ENCODE measurements at regions not wholly inside any gene's neighbourhood (a gene's known extent, or its start where the extent isn't known, plus 50 kb on each side); places are given as distances from the start of the nearest gene placed in this dataset.
A peak's percentile ranks its signal among the peaks of the same experiment; 100 is the strongest.

GRCh38 chr9:115740986-115741385 lies 412.6 kb upstream of the PAPPA start:
- H3K36me3 Mint-ChIP-seq (ENCODE audit: unreplicated experiment), result peaks cover 4% of the 10 kb centered on the region
- H3K4me3 Mint-ChIP-seq (ENCODE audit: unreplicated experiment), result no peak overlapping the region
- TF ChIP-seq, protein P1, sequence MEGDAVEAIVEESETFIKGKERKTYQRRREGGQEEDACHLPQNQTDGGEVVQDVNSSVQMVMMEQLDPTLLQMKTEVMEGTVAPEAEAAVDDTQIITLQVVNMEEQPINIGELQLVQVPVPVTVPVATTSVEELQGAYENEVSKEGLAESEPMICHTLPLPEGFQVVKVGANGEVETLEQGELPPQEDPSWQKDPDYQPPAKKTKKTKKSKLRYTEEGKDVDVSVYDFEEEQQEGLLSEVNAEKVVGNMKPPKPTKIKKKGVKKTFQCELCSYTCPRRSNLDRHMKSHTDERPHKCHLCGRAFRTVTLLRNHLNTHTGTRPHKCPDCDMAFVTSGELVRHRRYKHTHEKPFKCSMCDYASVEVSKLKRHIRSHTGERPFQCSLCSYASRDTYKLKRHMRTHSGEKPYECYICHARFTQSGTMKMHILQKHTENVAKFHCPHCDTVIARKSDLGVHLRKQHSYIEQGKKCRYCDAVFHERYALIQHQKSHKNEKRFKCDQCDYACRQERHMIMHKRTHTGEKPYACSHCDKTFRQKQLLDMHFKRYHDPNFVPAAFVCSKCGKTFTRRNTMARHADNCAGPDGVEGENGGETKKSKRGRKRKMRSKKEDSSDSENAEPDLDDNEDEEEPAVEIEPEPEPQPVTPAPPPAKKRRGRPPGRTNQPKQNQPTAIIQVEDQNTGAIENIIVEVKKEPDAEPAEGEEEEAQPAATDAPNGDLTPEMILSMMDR (IDR thresholded peaks at IDR 0.05), result no peak
- DNase-seq (ENCODE audit: extremely low spot score, unreplicated experiment), result no peak
- H3K27ac Mint-ChIP-seq (ENCODE audit: unreplicated experiment), result no peak overlapping the region
- H3K9me3 Mint-ChIP-seq (ENCODE audit: unreplicated experiment), result peaks cover 5% of the 10 kb centered on the region
- H3K27me3 Mint-ChIP-seq (ENCODE audit: unreplicated experiment), result no peaks in the 10 kb centered on the region
- peaks cover 49% of the 10 kb centered on the region for H3K4me1 Mint-ChIP-seq (ENCODE audit: unreplicated experiment)

GRCh38 chr9:115743709-115744605 lies 409.6 kb upstream of the PAPPA start:
- Mint-ChIP-seq H3K4me1 (ENCODE audit: unreplicated experiment) (peaks cover 62% of the 10 kb centered on the region), H3K9me3 (ENCODE audit: unreplicated experiment) (no peaks in the 10 kb centered on the region), H3K27me3 (ENCODE audit: unreplicated experiment) (no peaks in the 10 kb centered on the region), H3K4me3 (ENCODE audit: unreplicated experiment) (no peak overlapping the region), H3K27ac (ENCODE audit: unreplicated experiment) (peak overlapping the region; percentile 81), H3K36me3 (ENCODE audit: unreplicated experiment) (peaks cover 4% of the 10 kb centered on the region)
- DNase-seq (ENCODE audit: extremely low spot score, unreplicated experiment), result no peak
- TF ChIP-seq, protein P1 (IDR thresholded peaks at IDR 0.05), result no peak

DNA sequence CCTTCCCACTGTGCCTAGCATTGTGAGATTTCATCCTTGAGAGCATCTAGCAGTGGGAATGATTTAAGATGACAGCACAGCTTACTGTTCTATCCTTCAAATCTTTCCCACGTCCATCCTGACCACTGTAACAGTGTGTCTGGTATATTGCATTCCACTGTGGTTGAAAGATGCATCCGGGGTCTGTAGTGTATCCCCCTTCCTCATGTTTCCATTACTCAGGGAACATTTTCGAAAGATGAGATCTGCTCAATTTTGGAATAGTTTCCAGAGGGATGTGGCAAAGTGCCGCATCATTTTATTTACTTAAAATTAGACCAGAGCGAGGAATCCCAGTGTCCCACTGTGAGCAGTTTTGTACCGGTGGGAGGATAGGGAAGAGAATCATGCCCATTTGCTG lies 407.1 kb upstream of the PAPPA start:
- Mint-ChIP-seq H3K27me3 (ENCODE audit: unreplicated experiment) (no peaks in the 10 kb centered on the region), H3K27ac (ENCODE audit: unreplicated experiment) (peak overlapping the region; percentile 89), H3K36me3 (ENCODE audit: unreplicated experiment) (peaks cover 4% of the 10 kb centered on the region), H3K4me3 (ENCODE audit: unreplicated experiment) (no peak overlapping the region), H3K4me1 (ENCODE audit: unreplicated experiment) (peaks cover 56% of the 10 kb centered on the region), H3K9me3 (ENCODE audit: unreplicated experiment) (peaks cover 5% of the 10 kb centered on the region)
- no peak for DNase-seq (ENCODE audit: extremely low spot score, unreplicated experiment)
- TF ChIP-seq, protein P1 (IDR thresholded peaks at IDR 0.05), result no peak

GRCh38 chr9:115747731-115748130 lies 405.9 kb upstream of the PAPPA start:
- no peak for DNase-seq (ENCODE audit: extremely low spot score, unreplicated experiment)
- Mint-ChIP-seq H3K27ac (ENCODE audit: unreplicated experiment) (peak overlapping the region; percentile 89), H3K4me1 (ENCODE audit: unreplicated experiment) (peaks cover 59% of the 10 kb centered on the region), H3K27me3 (ENCODE audit: unreplicated experiment) (no peaks in the 10 kb centered on the region), H3K4me3 (ENCODE audit: unreplicated experiment) (no peak overlapping the region), H3K36me3 (ENCODE audit: unreplicated experiment) (peaks cover 4% of the 10 kb centered on the region), H3K9me3 (ENCODE audit: unreplicated experiment) (peaks cover 5% of the 10 kb centered on the region)
- TF ChIP-seq, protein P1 (IDR thresholded peaks at IDR 0.05), result no peak

- no peak for DNase-seq (ENCODE audit: extremely low spot score, unreplicated experiment)
- no peak overlapping the region for H3K4me3 Mint-ChIP-seq (ENCODE audit: unreplicated experiment)
- TF ChIP-seq, protein P1 (IDR thresholded peaks at IDR 0.05), result no peak
- peaks cover 13% of the 10 kb centered on the region for H3K9me3 Mint-ChIP-seq (ENCODE audit: unreplicated experiment)
- H3K4me1 Mint-ChIP-seq (ENCODE audit: unreplicated experiment), result peaks cover 76% of the 10 kb centered on the region
- H3K27ac Mint-ChIP-seq (ENCODE audit: unreplicated experiment), result peak overlapping the region; percentile 94
- H3K36me3 Mint-ChIP-seq (ENCODE audit: unreplicated experiment), result peaks cover 2% of the 10 kb centered on the region
- H3K27me3 Mint-ChIP-seq (ENCODE audit: unreplicated experiment), result no peaks in the 10 kb centered on the region
These were observed 396.9 kb upstream of the PAPPA start for GRCh38 chr9:115756736-115757135.
